GM12878 (cell line): ENCODE measurements at regions not wholly inside any gene's neighbourhood (a gene's known extent, or its start where the extent isn't known, plus 50 kb on each side); places are given as distances from the start of the nearest gene placed in this dataset.

Experiments
- ATAC-seq: fragments of 200-7000 bp; cut with Tn5 transposase; 3 replicates; pipeline ENCODE4 v1.9.1; 2020; ENCODE audit warnings: mild to moderate bottlenecking, moderate library complexity
- BruUV-seq: library from RNA; stranded (reverse); fragments of 400-500 nt; replicated peaks from 2 replicates; lab custom pipeline; 2021; lab: Mats Ljungman, UMichigan
- CTCF ChIA-PET: fragments of 300-600 bp; sonication (Branson Sonifier 250); formaldehyde crosslinking; extraction: SDS; loops from one replicate; lab custom pipeline; 2021; ENCODE audit warnings: inconsistent platforms; lab: Yijun Ruan, JAX
- POLR2A ChIA-PET: fragments of 350-600 bp; formaldehyde crosslinking; extraction: SDS; loops from one replicate; lab custom pipeline; 2021; ENCODE audit warnings: inconsistent platforms; lab: Charles Lee
- RAD21 ChIA-PET: fragments of 300-600 bp; sonication (Branson Sonifier 250); formaldehyde crosslinking; loops from one replicate; lab custom pipeline; 2023; ENCODE audit warnings: antibody characterized with exemption; ENCODE audit not compliant: unreplicated experiment; lab: Charles Lee
- SMC1A ChIA-PET: fragments of 300-600 bp; sonication (Branson Sonifier 250); formaldehyde crosslinking; loops from one replicate; lab custom pipeline; 2023; ENCODE audit not compliant: unreplicated experiment, uncharacterized antibody; lab: Charles Lee
- DNase-seq: peaks from one replicate; pipeline ENCODE4 v3.0.0-alpha.2; 2011; ENCODE audit warnings: low read depth, low spot score
- FAIRE-seq: peaks from 3 replicates; lab custom pipeline; 2011; peaks lifted over from hg19 to GRCh38; lab: Jason Lieb, UNC
- H2AFZ ChIP-seq: 2 replicates; pipeline ENCODE4 v1.6.0; 2011; ENCODE audit warnings: low read depth, low read length, control low read depth; ENCODE audit not compliant: control insufficient read depth
- H3K27ac ChIP-seq: 2 replicates; pipeline ENCODE4 v1.5.1; 2011; ENCODE audit warnings: control low read depth; ENCODE audit not compliant: control insufficient read depth, insufficient read depth
- H3K27me3 ChIP-seq, 2 experiments: replicated peaks in 1 of 2; 2 replicates each; pipeline versions ENCODE4 v1.6.0 to v1.6.1; 2011; ENCODE audit warnings: low read length in 1 of 2; ENCODE audit not compliant: control insufficient read depth in 2 of 2, insufficient read depth in 2 of 2
- H3K36me3 ChIP-seq, 2 experiments: 2 replicates each; pipeline ENCODE4 v1.5.1; 2011; ENCODE audit warnings: low read length in 1 of 2; ENCODE audit not compliant: control insufficient read depth in 2 of 2, insufficient read depth in 2 of 2
- H3K4me1 ChIP-seq: 2 replicates; pipeline ENCODE4 v1.6.1; 2011; ENCODE audit warnings: mild to moderate bottlenecking, low read length, moderate library complexity, mixed read lengths; ENCODE audit not compliant: control insufficient read depth, insufficient read depth
- H3K4me2 ChIP-seq: 2 replicates; pipeline ENCODE4 v1.6.0; 2011; ENCODE audit warnings: control low read depth; ENCODE audit not compliant: control insufficient read depth, insufficient read depth
- H3K4me3 ChIP-seq: fragments of 200-600 bp; sonication (generic); 2 replicates; pipeline ENCODE4 v1.5.1; 2016
- H3K79me2 ChIP-seq: 2 replicates; pipeline ENCODE4 v1.6.0; 2011; ENCODE audit warnings: low read length; ENCODE audit not compliant: control insufficient read depth, insufficient read depth
- H3K9ac ChIP-seq: 2 replicates; pipeline ENCODE4 v1.8.0; 2011; ENCODE audit warnings: low read length, control low read depth, mixed read lengths; ENCODE audit not compliant: control insufficient read depth, insufficient read depth
- H3K9me3 ChIP-seq: replicated peaks from 3 replicates; pipeline ENCODE4 v1.5.1; 2011; ENCODE audit warnings: mild to moderate bottlenecking, low read length; ENCODE audit not compliant: control insufficient read depth, insufficient read depth
- H4K20me1 ChIP-seq: 2 replicates; pipeline ENCODE4 v1.6.0; 2011; ENCODE audit not compliant: control insufficient read depth, insufficient read depth
- BACH1 ChIP-seq: fragments of 450-650 bp; IDR thresholded peaks from 2 replicates; pipeline ENCODE4 v1.6.1; 2017; ENCODE audit warnings: mild to moderate bottlenecking, borderline replicate concordance
- BMI1 ChIP-seq: fragments of 450-650 bp; IDR thresholded peaks from 2 replicates; pipeline ENCODE4 v1.6.1; 2016; ENCODE audit warnings: mild to moderate bottlenecking, moderate library complexity, borderline replicate concordance
- BRCA1 ChIP-seq: IDR thresholded peaks from 2 replicates; pipeline ENCODE4 v1.6.1; 2011; ENCODE audit warnings: low read depth, low read length, improper control_type of control experiment
- CBX5 ChIP-seq: sonication (generic); IDR thresholded peaks from 2 replicates; pipeline ENCODE4 v1.6.1; 2016; ENCODE audit warnings: low read depth, moderate library complexity, mild to moderate bottlenecking, inconsistent platforms
- CEBPB ChIP-seq, 2 experiments: fragments of 150-350 bp in 1 of 2; IDR thresholded peaks; 2 replicates each; pipeline ENCODE4 v1.6.1; 2012 to 2014; ENCODE audit warnings: low read depth in 2 of 2, low read length in 2 of 2, borderline replicate concordance in 1 of 2, inconsistent platforms in 1 of 2
- CHD1 ChIP-seq: IDR thresholded peaks from 2 replicates; pipeline ENCODE4 v1.6.1; 2012; ENCODE audit warnings: low read depth, low read length, improper control_type of control experiment
- FOS ChIP-seq: IDR thresholded peaks from 3 replicates; pipeline ENCODE4 v1.6.1; 2011; ENCODE audit warnings: borderline replicate concordance; ENCODE audit not compliant: insufficient read length; ENCODE audit errors: extremely low read depth
- MEF2B ChIP-seq: fragments of 450-650 bp; IDR thresholded peaks from 2 replicates; pipeline ENCODE4 v1.6.1; 2018; ENCODE audit warnings: mild to moderate bottlenecking, moderate library complexity; ENCODE audit not compliant: partially characterized antibody, poor library complexity, severe bottlenecking
- NKRF ChIP-seq: fragments of 450-650 bp; conservative IDR thresholded peaks from 2 replicates; pipeline ENCODE4 v1.6.1; 2017; ENCODE audit warnings: mild to moderate bottlenecking, moderate library complexity
- PAX5 ChIP-seq: IDR thresholded peaks from 2 replicates; pipeline ENCODE4 v1.6.1; 2011; ENCODE audit warnings: low read depth, low read length, borderline replicate concordance
- RB1 ChIP-seq: fragments of 450-650 bp; formaldehyde crosslinking; IDR thresholded peaks from 2 replicates; pipeline ENCODE4 v1.6.1; 2017; ENCODE audit warnings: mild to moderate bottlenecking, borderline replicate concordance
- SIN3A ChIP-seq: IDR thresholded peaks from 2 replicates; pipeline ENCODE4 v1.6.1; 2012; ENCODE audit warnings: low read depth, low read length, improper control_type of control experiment
- SUZ12 ChIP-seq: fragments of 200-600 bp; sonication (generic); IDR thresholded peaks from one replicate; pipeline ENCODE4 v1.6.1; 2018; ENCODE audit warnings: antibody characterized with exemption, mild to moderate bottlenecking; ENCODE audit not compliant: unreplicated experiment
- WGBS: methylation state at CpG from one replicate; pipeline ENCODE4 v1.1.6; 2016; ENCODE audit warnings: low lambda C conversion rate; ENCODE audit not compliant: insufficient replicate concordance, insufficient coverage; ENCODE audit errors: missing lambda C conversion rate; 5-methylcytosine and 5-hydroxymethylcytosine counted together
- in situ Hi-C: fragments of 300-500 bp; cut with MboI; formaldehyde crosslinking; loops from 9 replicates; pipeline ENCODE4 v1.14.3; 2018; ENCODE audit warnings: mixed read lengths
- intact Hi-C: fragments of 100-400 bp; cut with micrococcal nuclease; formaldehyde crosslinking; loops from one replicate; pipeline ENCODE4 v1.14.2; 2022; ENCODE audit not compliant: unreplicated experiment
- TF ChIP-seq, protein P1 (sequence below): IDR thresholded peaks from 2 replicates; pipeline ENCODE4 v1.6.1; 2011; ENCODE audit warnings: mild to moderate bottlenecking, low read depth, low read length, moderate library complexity; ENCODE audit not compliant: insufficient replicate concordance

- Histone ChIP-seq H3K9me3 (no peaks in the 10 kb centered on the region), H3K27ac (no peak overlapping the region), H3K4me2 (no peak overlapping the region), H3K4me3 (no peak overlapping the region), H3K36me3 (no peaks in the 10 kb centered on the region), H4K20me1 (no peaks in the 10 kb centered on the region), H2AFZ (no peak overlapping the region), H3K79me2 (no peaks in the 10 kb centered on the region), H3K4me1 (no peaks in the 10 kb centered on the region), H3K9ac (no peak overlapping the region), H3K27me3 (no peaks in the 10 kb centered on the region)
- BruUV-seq = no TSS peak
- intact Hi-C loops (no loop called here), in situ Hi-C loops (no loop called here)
- TF ChIP-seq CHD1 (no peak), CEBPB (IDR thresholded peaks at IDR 0.05; ENCODE audit: borderline replicate concordance in 1 of 2, low read depth in 2 of 2, low read length in 2 of 2) (no peak)
- ChIA-PET SMC1A (interaction anchor here (1.0 to 1.9 kb wide), 5 partner anchors 24 to 461 kb away, joined by 3 to 4 read pairs (median 3); no protein-coding TSS in a partner anchor), RAD21 (no interaction called here), POLR2A (no interaction called here), CTCF (interaction anchor here (1.0 to 3.4 kb wide), 4 partner anchors 17 to 113 kb away, joined by 3 to 23 read pairs (median 4); no protein-coding TSS in a partner anchor)
- 3% methylated on average over 3 of the region's 3 CpGs for WGBS
- FAIRE-seq (no peak), ATAC-seq (no peak), DNase-seq (no peak)
These were observed 181.2 kb downstream of the GBA3 start for GRCh38 chr4:22873899-22874298.

DNA sequence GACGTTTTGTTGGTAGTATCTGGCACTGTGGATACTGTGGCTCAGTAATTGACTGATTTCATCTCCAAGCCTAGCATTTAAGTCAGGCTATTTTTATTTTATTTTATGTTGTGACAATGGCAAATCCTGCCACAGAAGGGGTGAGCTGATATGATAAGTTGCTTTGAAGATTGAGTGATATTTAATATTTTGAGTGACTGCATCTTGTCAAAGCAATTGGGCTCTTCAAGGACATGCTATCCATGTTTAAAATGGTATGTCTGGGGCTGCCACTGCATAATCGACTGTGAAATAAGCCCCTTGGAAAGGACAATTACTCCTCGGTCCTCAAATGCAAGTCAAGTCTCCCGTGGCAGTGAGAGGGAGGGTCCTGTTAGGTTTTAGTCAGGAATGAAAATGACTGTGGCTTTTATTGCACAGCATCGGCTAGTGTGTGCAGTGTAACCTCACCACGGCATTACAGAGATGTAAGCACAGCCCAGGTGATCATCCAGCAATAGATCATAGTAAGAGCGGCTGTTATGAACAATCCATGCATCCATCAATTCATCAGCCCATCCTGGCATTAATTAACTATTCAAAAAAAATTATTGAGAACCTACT is 178.2 kb downstream of the GBA3 start:
- BruUV-seq = no TSS peak
- H3K4me3 ChIP-seq = no peak overlapping the region
- no peaks in the 10 kb centered on the region for H3K9me3 ChIP-seq
- H3K27ac ChIP-seq = no peak overlapping the region
- ATAC-seq = no peak
- ChIA-PET POLR2A (interaction anchor here (0.5 kb wide), 1 partner anchor 122 kb away, joined by 3 read pairs; no protein-coding TSS in a partner anchor), RAD21 (no interaction called here), SMC1A (interaction anchor here (1.2 kb wide), 1 partner anchor 28 kb away, joined by 3 read pairs; no protein-coding TSS in a partner anchor), CTCF (interaction anchor here (0.7 to 1.9 kb wide), 3 partner anchors 32 to 793 kb away, joined by 3 to 6 read pairs (median 5); no protein-coding TSS in a partner anchor)
- TF ChIP-seq MEF2B (no peak), PAX5 (no peak), FOS (no peak), BACH1 (no peak), SUZ12 (no peak), NKRF (no peak), BMI1 (no peak), RB1 (no peak), CBX5 (no peak), SIN3A (no peak), BRCA1 (no peak)
- TF ChIP-seq, protein P1, sequence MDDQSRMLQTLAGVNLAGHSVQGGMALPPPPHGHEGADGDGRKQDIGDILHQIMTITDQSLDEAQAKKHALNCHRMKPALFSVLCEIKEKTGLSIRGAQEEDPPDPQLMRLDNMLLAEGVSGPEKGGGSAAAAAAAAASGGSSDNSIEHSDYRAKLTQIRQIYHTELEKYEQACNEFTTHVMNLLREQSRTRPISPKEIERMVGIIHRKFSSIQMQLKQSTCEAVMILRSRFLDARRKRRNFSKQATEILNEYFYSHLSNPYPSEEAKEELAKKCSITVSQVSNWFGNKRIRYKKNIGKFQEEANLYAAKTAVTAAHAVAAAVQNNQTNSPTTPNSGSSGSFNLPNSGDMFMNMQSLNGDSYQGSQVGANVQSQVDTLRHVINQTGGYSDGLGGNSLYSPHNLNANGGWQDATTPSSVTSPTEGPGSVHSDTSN = no peak
- H3K4me1 ChIP-seq = no peaks in the 10 kb centered on the region
- no peak for FAIRE-seq
- under 1% methylated on average over 7 of the region's 7 CpGs for WGBS
- H3K36me3 ChIP-seq = no peaks in the 10 kb centered on the region
- H3K27me3 ChIP-seq = no peaks in the 10 kb centered on the region
- no peaks in the 10 kb centered on the region for H4K20me1 ChIP-seq
- in situ Hi-C loops = no loop called here
- DNase-seq = no peak
- no peak overlapping the region for H3K4me2 ChIP-seq
- no peak overlapping the region for H2AFZ ChIP-seq
- intact Hi-C loops = no loop called here
- H3K79me2 ChIP-seq = no peaks in the 10 kb centered on the region
- no peak overlapping the region for H3K9ac ChIP-seq
